PFSK-1 (cell line): ENCODE measurements at regions not wholly inside any gene's neighbourhood (a gene's known extent, or its start where the extent isn't known, plus 50 kb on each side); places are given as distances from the start of the nearest gene placed in this dataset.

Experiments used
- FOXP2 ChIP-seq: optimal IDR thresholded peaks from 2 replicates; pipeline ENCODE3; 2011; ENCODE audit warnings: borderline replicate concordance, control low read depth, inconsistent platforms; ENCODE audit not compliant: insufficient read depth; ENCODE audit errors: extremely low read length, extremely low read depth
- POLR2AphosphoS5 ChIP-seq: IDR thresholded peaks from 2 replicates; pipeline ENCODE4 v1.6.1; 2012; ENCODE audit warnings: low read depth, mild to moderate bottlenecking, control low read depth, low read length, moderate library complexity
- SIN3A ChIP-seq: IDR thresholded peaks from 2 replicates; pipeline ENCODE4 v1.6.1; 2012; ENCODE audit warnings: mild to moderate bottlenecking, low read length, moderate library complexity, borderline replicate concordance; ENCODE audit not compliant: insufficient read depth
- TAF1 ChIP-seq: IDR thresholded peaks from 2 replicates; pipeline ENCODE4 v1.6.1; 2012; ENCODE audit warnings: low read length, control low read depth, borderline replicate concordance; ENCODE audit not compliant: insufficient read depth
- TF ChIP-seq, protein P1 (sequence below), 2 experiments: IDR thresholded peaks; 2 replicates each; pipeline versions ENCODE4 v1.6.1 to v1.8.0; 2011 to 2012; ENCODE audit warnings: low read depth in 2 of 2, low read length in 2 of 2, control low read depth in 1 of 2, inconsistent platforms in 1 of 2, mild to moderate bottlenecking in 1 of 2, moderate library complexity in 1 of 2; ENCODE audit not compliant: insufficient read depth in 1 of 2

DNA sequence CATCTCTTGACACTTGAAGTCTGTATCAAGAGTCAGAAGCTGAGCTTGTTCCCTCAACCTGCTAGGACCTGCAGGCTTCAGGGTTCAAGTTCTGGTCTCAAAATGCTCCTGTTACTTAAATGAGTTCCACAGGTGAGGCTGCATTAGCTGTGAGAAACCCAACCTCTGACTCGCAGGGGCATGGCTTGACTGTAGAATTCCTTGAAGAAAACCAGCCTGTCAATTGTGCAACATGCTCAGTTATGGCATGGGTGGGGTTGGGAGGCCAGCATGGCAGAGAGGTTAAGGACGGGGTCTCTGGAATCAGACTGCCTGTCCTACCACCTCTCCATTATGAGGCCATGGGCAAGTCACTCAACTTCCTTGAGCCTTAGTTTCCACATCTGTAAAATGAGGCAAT, 235.8 kb downstream of the EN1 start:
- no peak for TF ChIP-seq POLR2AphosphoS5

DNA sequence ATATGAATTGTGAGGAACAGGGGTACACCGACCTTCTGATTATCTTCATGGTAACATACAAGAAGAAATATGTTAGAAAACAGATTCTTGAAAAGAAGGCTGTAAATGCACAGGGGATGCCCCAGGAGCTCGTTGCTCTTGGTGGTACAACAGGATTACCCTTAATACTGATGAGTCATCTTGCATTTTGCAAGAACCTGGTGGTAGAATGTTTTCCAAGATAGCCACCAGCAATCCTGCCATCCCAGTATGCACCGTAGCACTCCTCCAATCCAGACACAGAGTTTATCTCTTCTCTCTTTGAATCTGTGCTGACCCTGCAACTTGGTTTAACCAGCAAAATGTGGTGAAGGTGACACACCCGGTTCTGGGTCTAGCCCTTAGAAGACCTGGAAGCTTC, 238.3 kb downstream of the EN1 start:
- TF ChIP-seq POLR2AphosphoS5 = no peak
- no peak for TF ChIP-seq FOXP2
- TF ChIP-seq, protein P1, sequence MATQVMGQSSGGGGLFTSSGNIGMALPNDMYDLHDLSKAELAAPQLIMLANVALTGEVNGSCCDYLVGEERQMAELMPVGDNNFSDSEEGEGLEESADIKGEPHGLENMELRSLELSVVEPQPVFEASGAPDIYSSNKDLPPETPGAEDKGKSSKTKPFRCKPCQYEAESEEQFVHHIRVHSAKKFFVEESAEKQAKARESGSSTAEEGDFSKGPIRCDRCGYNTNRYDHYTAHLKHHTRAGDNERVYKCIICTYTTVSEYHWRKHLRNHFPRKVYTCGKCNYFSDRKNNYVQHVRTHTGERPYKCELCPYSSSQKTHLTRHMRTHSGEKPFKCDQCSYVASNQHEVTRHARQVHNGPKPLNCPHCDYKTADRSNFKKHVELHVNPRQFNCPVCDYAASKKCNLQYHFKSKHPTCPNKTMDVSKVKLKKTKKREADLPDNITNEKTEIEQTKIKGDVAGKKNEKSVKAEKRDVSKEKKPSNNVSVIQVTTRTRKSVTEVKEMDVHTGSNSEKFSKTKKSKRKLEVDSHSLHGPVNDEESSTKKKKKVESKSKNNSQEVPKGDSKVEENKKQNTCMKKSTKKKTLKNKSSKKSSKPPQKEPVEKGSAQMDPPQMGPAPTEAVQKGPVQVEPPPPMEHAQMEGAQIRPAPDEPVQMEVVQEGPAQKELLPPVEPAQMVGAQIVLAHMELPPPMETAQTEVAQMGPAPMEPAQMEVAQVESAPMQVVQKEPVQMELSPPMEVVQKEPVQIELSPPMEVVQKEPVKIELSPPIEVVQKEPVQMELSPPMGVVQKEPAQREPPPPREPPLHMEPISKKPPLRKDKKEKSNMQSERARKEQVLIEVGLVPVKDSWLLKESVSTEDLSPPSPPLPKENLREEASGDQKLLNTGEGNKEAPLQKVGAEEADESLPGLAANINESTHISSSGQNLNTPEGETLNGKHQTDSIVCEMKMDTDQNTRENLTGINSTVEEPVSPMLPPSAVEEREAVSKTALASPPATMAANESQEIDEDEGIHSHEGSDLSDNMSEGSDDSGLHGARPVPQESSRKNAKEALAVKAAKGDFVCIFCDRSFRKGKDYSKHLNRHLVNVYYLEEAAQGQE (IDR thresholded peaks at IDR 0.05; ENCODE audit: insufficient read depth in 1 of 2, low read depth in 2 of 2, low read length in 2 of 2) = no peak
- TF ChIP-seq SIN3A = no peak
- no peak for TF ChIP-seq TAF1

DNA sequence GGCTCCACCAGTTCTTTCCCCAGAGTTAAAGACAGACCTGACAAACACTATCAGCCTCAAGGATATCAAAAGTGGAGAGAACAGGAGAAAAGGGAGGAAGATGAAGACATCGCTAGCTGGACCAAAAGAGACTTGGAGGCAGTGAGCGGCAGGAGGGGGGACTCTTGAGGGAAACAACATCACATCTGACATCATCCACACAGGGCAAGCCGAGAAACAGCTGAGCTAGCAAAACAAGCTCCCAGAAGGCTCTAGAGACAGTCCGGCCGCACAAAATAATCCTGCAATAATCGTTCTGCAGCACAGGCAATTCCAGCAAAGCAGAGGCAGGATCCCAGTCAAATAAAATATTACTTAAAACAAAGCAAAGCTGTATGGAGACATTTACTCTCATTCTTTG, 239.8 kb downstream of the EN1 start:
- TF ChIP-seq TAF1 (no peak), SIN3A (no peak), FOXP2 (no peak), POLR2AphosphoS5 (no peak)
- TF ChIP-seq, protein P1 (IDR thresholded peaks at IDR 0.05; ENCODE audit: insufficient read depth in 1 of 2, low read depth in 2 of 2, low read length in 2 of 2) = no peak

DNA sequence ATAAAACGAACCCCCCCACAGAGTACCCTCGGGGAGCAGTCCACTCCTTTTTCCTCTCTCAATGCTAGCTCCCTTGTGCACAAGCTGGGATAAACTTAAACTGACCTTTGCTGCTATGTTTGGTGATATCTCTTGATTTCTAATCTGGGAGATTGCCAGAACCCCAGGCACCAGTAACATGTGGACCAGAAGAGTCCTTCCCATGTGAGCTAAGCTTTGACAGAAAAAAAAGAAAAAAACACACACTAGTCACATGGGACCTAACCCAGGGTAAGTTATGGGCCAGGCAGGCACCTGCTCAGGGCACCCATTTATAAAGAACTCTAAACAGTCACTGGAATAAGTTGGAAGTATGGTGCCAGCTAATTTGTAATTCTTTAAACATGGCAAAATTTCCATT, 242.6 kb downstream of the EN1 start:
- TF ChIP-seq TAF1 = no peak
- TF ChIP-seq, protein P1 (IDR thresholded peaks at IDR 0.05; ENCODE audit: insufficient read depth in 1 of 2, low read depth in 2 of 2, low read length in 2 of 2) = no peak
- no peak for TF ChIP-seq SIN3A
- no peak for TF ChIP-seq FOXP2
- TF ChIP-seq POLR2AphosphoS5 = no peak

DNA sequence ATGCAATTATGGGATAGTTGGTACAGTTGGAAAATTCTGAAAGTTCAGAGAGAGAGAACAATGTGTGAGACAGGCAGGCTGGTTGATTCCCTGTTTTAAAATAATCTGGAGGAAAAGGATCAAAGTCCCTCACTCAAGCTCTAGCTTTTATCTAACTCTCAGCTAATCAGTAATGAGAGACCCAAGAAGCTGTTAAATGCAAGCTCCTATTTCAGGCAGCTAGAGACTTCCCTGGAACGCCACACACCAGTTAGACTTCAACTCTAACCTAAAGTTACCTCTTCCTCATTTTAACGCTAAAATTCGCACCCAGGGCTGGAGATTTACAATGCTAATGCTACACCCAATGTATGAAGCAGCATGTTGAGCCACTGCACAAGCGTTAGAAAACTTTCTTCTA, 243.1 kb downstream of the EN1 start:
- no peak for TF ChIP-seq SIN3A

DNA sequence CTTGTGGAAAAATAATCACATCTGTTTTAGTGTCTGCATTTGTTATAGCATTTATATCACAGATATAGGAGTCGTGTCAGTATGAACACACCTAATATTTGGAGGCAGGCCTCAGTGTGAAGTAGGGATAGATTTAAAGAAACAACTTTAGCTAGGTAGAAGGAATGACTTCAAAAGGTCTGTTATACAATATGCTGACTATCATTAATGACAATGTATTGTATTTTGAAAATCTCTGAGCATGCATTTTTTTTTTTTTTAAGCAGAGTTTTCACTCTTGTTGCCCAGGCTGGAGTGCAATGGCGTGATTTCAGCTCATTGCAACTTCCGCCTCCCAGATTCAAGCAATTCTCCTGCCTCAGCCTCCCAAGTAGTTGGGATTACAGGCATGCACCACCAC, 248.3 kb downstream of the EN1 start:
- no peak for TF ChIP-seq TAF1
- TF ChIP-seq FOXP2 = no peak
- TF ChIP-seq, protein P1 (IDR thresholded peaks at IDR 0.05; ENCODE audit: insufficient read depth in 1 of 2, low read depth in 2 of 2, low read length in 2 of 2) = no peak
- no peak for TF ChIP-seq SIN3A
- TF ChIP-seq POLR2AphosphoS5 = no peak
